ENCODE measurements at regions not wholly inside any gene's neighbourhood (a gene's known extent, or its start where the extent isn't known, plus 50 kb on each side); places are given as distances from the start of the nearest gene placed in this dataset.
"Not testable (repeated sequence)": the region's sequence is repeated elsewhere in the genome, so short reads cannot be mapped to it uniquely, and the experiment has no call there.

- Histone ChIP-seq H3K27me3 (no peaks in the 10 kb centered on the region), H3K27ac (no peak overlapping the region), H3K9me3 (no peaks in the 10 kb centered on the region), H3K36me3 (no peaks in the 10 kb centered on the region), H3K4me1 (no peaks in the 10 kb centered on the region), H3K4me3 (no peak overlapping the region)
- DNase-seq, result no peak
- intact Hi-C loops (cut with DNase I), result no loop called here
- 64% methylated on average over 6 of the region's 6 CpGs for WGBS (ENCODE audit: insufficient coverage, low coverage, low lambda C conversion rate, missing lambda C conversion rate)
- ATAC-seq, result no peak
- TF ChIP-seq POLR2A (IDR thresholded peaks at IDR 0.05) (no peak), CTCF (IDR thresholded peaks at IDR 0.05) (no peak)
Observed at GRCh38 chr16:22692916-22693637, 120.9 kb upstream of the HS3ST2 start.

- Histone ChIP-seq H3K27me3 (no peaks in the 10 kb centered on the region), H3K4me1 (no peaks in the 10 kb centered on the region), H3K4me3 (no peak overlapping the region), H3K27ac (no peak overlapping the region), H3K9me3 (no peaks in the 10 kb centered on the region), H3K36me3 (no peaks in the 10 kb centered on the region)
- DNase-seq, result no peak
- TF ChIP-seq POLR2A (IDR thresholded peaks at IDR 0.05) (no peak), CTCF (IDR thresholded peaks at IDR 0.05) (no peak)
- WGBS (ENCODE audit: insufficient coverage, low coverage, low lambda C conversion rate, missing lambda C conversion rate), result 56% methylated on average over 8 of the region's 8 CpGs
- no peak for ATAC-seq
- intact Hi-C loops (cut with DNase I), result no loop called here
Observed at GRCh38 chr16:22693638-22694340, 120.2 kb upstream of the HS3ST2 start.

GRCh38 chr16:22694887-22695382 lies 119.0 kb upstream of the HS3ST2 start:
- Histone ChIP-seq H3K27me3 (no peaks in the 10 kb centered on the region), H3K27ac (no peak overlapping the region), H3K9me3 (no peaks in the 10 kb centered on the region), H3K4me3 (no peak overlapping the region), H3K36me3 (no peaks in the 10 kb centered on the region), H3K4me1 (no peaks in the 10 kb centered on the region)
- WGBS (ENCODE audit: insufficient coverage, low coverage, low lambda C conversion rate, missing lambda C conversion rate), result 52% methylated on average over 6 of the region's 6 CpGs
- intact Hi-C loops (cut with DNase I), result no loop called here
- DNase-seq (no peak), ATAC-seq (peak in 2 of 4 donors; percentile 11 to 42)
- no peak for TF ChIP-seq POLR2A (IDR thresholded peaks at IDR 0.05)
- no peak for TF ChIP-seq CTCF (IDR thresholded peaks at IDR 0.05)

- H3K36me3 ChIP-seq, result not testable (repeated sequence)
- WGBS (ENCODE audit: insufficient coverage, low coverage, low lambda C conversion rate, missing lambda C conversion rate), result 78% methylated on average over 7 of the region's 7 CpGs
Observed at GRCh38 chr16:22695773-22696172, 118.2 kb upstream of the HS3ST2 start.

GRCh38 chr16:22699356-22699755 lies 114.6 kb upstream of the HS3ST2 start:
- TF ChIP-seq POLR2A (IDR thresholded peaks at IDR 0.05) (no peak), CTCF (IDR thresholded peaks at IDR 0.05) (no peak)
- Histone ChIP-seq H3K27me3 (no peaks in the 10 kb centered on the region), H3K36me3 (no peaks in the 10 kb centered on the region), H3K27ac (no peak overlapping the region), H3K4me3 (no peak overlapping the region), H3K9me3 (no peaks in the 10 kb centered on the region), H3K4me1 (no peaks in the 10 kb centered on the region)
- WGBS (ENCODE audit: insufficient coverage, low coverage, low lambda C conversion rate, missing lambda C conversion rate), result 59% methylated on average over 5 of the region's 5 CpGs
- no peak for ATAC-seq
- intact Hi-C loops (cut with DNase I), result loop anchor here in 1 of 2 donors (2.0 kb wide), 1 partner anchor 1119 kb away; no protein-coding TSS in a partner anchor
- DNase-seq, result no peak

More at GRCh38 chr16:22695773-22696172, 118.2 kb upstream of the HS3ST2 start:
- H3K9me3 ChIP-seq; H3K27ac ChIP-seq; intact Hi-C loops (cut with DNase I); H3K4me3 ChIP-seq; ATAC-seq; DNase-seq; H3K4me1 ChIP-seq; H3K27me3 ChIP-seq: not testable (repeated sequence)

Measured in right lobe of liver (tissue), 6 donors.